OCI-LY3 (cell line): ENCODE measurements at regions not wholly inside any gene's neighbourhood (a gene's known extent, or its start where the extent isn't known, plus 50 kb on each side); places are given as distances from the start of the nearest gene placed in this dataset.

Experiments used
- CTCF ChIP-seq: fragments of 200-600, 300-600 bp; sonication (generic); IDR thresholded peaks from 2 replicates; pipeline ENCODE4 v1.5.1; 2014; ENCODE audit warnings: antibody characterized with exemption, low read length, low read depth
- EZH2phosphoT487 ChIP-seq: fragments of 200-600 bp; shearing (Covaris generic); IDR thresholded peaks from 2 replicates; pipeline ENCODE4 v1.6.1; 2018; ENCODE audit warnings: antibody characterized with exemption, mixed run types, low read depth

DNA sequence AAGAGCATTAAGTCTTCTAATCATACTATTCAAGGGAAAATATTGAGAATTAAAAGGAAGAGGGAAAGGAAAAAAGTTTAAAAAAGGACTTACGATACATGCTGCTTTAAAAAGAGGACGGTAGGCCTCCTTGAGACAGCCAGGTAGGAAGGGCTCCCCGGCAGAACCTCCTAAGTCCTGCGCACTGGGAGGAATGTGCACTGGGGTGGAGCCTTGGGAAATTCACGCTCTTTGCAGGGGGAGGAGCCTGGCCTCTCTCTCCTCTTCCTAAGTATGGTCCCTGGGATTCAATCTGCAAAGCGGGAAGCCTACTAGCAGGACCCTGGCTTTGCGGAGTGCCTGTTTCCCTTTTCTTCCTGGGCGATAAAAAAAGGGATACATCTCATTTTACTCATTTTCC is 553.0 kb downstream of the RPS29 start:
- TF ChIP-seq CTCF (no peak), EZH2phosphoT487 (no peak)
